SK-N-SH treated with all-trans-retinoic acid at 6 μM for 48 hours (cell line): ENCODE measurements at regions not wholly inside any gene's neighbourhood (a gene's known extent, or its start where the extent isn't known, plus 50 kb on each side); places are given as distances from the start of the nearest gene placed in this dataset.

Experiments used
- ATAC-seq: fragments of 200-7000 bp; cut with Tn5 transposase; 3 replicates; pipeline ENCODE4 v1.9.1; 2020; ENCODE audit warnings: mild to moderate bottlenecking, moderate library complexity
- ARNTL ChIP-seq: fragments of 450-650 bp; formaldehyde crosslinking; IDR thresholded peaks from 2 replicates; pipeline ENCODE4 v1.5.0; 2020; ENCODE audit warnings: low read depth, mild to moderate bottlenecking, moderate library complexity, borderline replicate concordance
- BACH2 ChIP-seq: fragments of 250-450 bp; sonication (Bioruptor Pico); IDR thresholded peaks from 2 replicates; pipeline ENCODE4 v1.9.0; 2021; ENCODE audit warnings: mild to moderate bottlenecking, borderline replicate concordance
- CSDC2 ChIP-seq: fragments of 250-450 bp; sonication (Bioruptor Pico); IDR thresholded peaks from 2 replicates; pipeline ENCODE4 v1.5.0; 2020; ENCODE audit warnings: mild to moderate bottlenecking, moderate library complexity
- CSRNP3 ChIP-seq: fragments of 250-450 bp; sonication (Bioruptor Pico); IDR thresholded peaks from 2 replicates; pipeline ENCODE4 v1.5.1; 2021; ENCODE audit warnings: mild to moderate bottlenecking, moderate library complexity
- ESRRG ChIP-seq: fragments of 250-450 bp; sonication (Bioruptor Pico); IDR thresholded peaks from 2 replicates; pipeline ENCODE4 v1.6.1; 2021; ENCODE audit warnings: mild to moderate bottlenecking
- GLIS3 ChIP-seq: fragments of 250-450 bp; sonication (Bioruptor Pico); IDR thresholded peaks from 2 replicates; pipeline ENCODE4 v1.5.0; 2020; ENCODE audit warnings: mild to moderate bottlenecking, moderate library complexity
- ISL1 ChIP-seq: fragments of 250-450 bp; sonication (Bioruptor Pico); IDR thresholded peaks from 2 replicates; pipeline ENCODE4 v2.1.2; 2022; ENCODE audit warnings: mild to moderate bottlenecking, moderate library complexity
- OSR1 ChIP-seq: fragments of 250-450 bp; sonication (Bioruptor Pico); IDR thresholded peaks from 2 replicates; pipeline ENCODE4 v1.8.0; 2022; ENCODE audit warnings: moderate library complexity, mild to moderate bottlenecking, inconsistent platforms
- PPARA ChIP-seq: fragments of 250-450 bp; sonication (Bioruptor Pico); IDR thresholded peaks from 2 replicates; pipeline ENCODE4 v1.5.0; 2020; ENCODE audit warnings: mild to moderate bottlenecking, borderline replicate concordance
- RARB ChIP-seq: fragments of 250-450 bp; sonication (Bioruptor Pico); IDR thresholded peaks from 2 replicates; pipeline ENCODE4 v1.8.0; 2021; ENCODE audit warnings: mild to moderate bottlenecking, moderate library complexity
- SNAI2 ChIP-seq: fragments of 250-450 bp; sonication (Bioruptor Pico); IDR thresholded peaks from 2 replicates; pipeline ENCODE4 v1.5.0; 2020; ENCODE audit warnings: mild to moderate bottlenecking, moderate library complexity
- TCF4 ChIP-seq: fragments of 250-450 bp; sonication (Bioruptor Pico); IDR thresholded peaks from 2 replicates; pipeline ENCODE4 v1.8.0; 2021; ENCODE audit warnings: mild to moderate bottlenecking, moderate library complexity, borderline replicate concordance
- TOX ChIP-seq: fragments of 250-450 bp; sonication (Bioruptor Pico); IDR thresholded peaks from 2 replicates; pipeline ENCODE4 v1.8.0; 2021; ENCODE audit warnings: mild to moderate bottlenecking, moderate library complexity, borderline replicate concordance
- ZC3H10 ChIP-seq: fragments of 250-450 bp; sonication (Bioruptor Pico); IDR thresholded peaks from 2 replicates; pipeline ENCODE4 v1.5.1; 2021; ENCODE audit warnings: mild to moderate bottlenecking, moderate library complexity
- ZFP3 ChIP-seq: fragments of 250-450 bp; sonication (Bioruptor Pico); IDR thresholded peaks from 2 replicates; pipeline ENCODE4 v1.5.0; 2020; ENCODE audit warnings: mild to moderate bottlenecking, moderate library complexity
- ZFP30 ChIP-seq: fragments of 450-650 bp; formaldehyde crosslinking; IDR thresholded peaks from 2 replicates; pipeline ENCODE4 v1.5.0; 2022; ENCODE audit warnings: mild to moderate bottlenecking, moderate library complexity
- ZNF565 ChIP-seq: fragments of 450-650 bp; formaldehyde crosslinking; conservative IDR thresholded peaks from 2 replicates; pipeline ENCODE4 v1.5.0; 2020; ENCODE audit warnings: low read depth, mild to moderate bottlenecking, moderate library complexity
- ZNF70 ChIP-seq: fragments of 450-650 bp; formaldehyde crosslinking; IDR thresholded peaks from 2 replicates; pipeline ENCODE4 v1.5.0; 2020; ENCODE audit warnings: mild to moderate bottlenecking, moderate library complexity
- ZNF8 ChIP-seq: fragments of 450-650 bp; formaldehyde crosslinking; IDR thresholded peaks from 2 replicates; pipeline ENCODE4 v1.5.0; 2020; ENCODE audit warnings: mild to moderate bottlenecking, moderate library complexity
- TF ChIP-seq, protein P1 (sequence below): fragments of 250-450 bp; sonication (Bioruptor Pico); IDR thresholded peaks from 2 replicates; pipeline ENCODE4 v1.8.0; 2021; ENCODE audit warnings: low read depth, mild to moderate bottlenecking, moderate library complexity, borderline replicate concordance
- TF ChIP-seq, protein P2 (sequence below): fragments of 250-450 bp; sonication (Bioruptor Pico); IDR thresholded peaks from 2 replicates; pipeline ENCODE4 v1.5.1; 2020; ENCODE audit warnings: low read depth, mild to moderate bottlenecking, moderate library complexity
- TF ChIP-seq, protein P3 (sequence below): fragments of 250-450 bp; sonication (Bioruptor Pico); IDR thresholded peaks from 2 replicates; pipeline ENCODE4 v1.8.0; 2020; ENCODE audit warnings: mild to moderate bottlenecking, moderate library complexity, borderline replicate concordance
- TF ChIP-seq, protein P4 (sequence below): fragments of 250-450 bp; sonication (Bioruptor Pico); IDR thresholded peaks from 2 replicates; pipeline ENCODE4 v1.5.0; 2020; ENCODE audit warnings: mild to moderate bottlenecking, moderate library complexity

DNA sequence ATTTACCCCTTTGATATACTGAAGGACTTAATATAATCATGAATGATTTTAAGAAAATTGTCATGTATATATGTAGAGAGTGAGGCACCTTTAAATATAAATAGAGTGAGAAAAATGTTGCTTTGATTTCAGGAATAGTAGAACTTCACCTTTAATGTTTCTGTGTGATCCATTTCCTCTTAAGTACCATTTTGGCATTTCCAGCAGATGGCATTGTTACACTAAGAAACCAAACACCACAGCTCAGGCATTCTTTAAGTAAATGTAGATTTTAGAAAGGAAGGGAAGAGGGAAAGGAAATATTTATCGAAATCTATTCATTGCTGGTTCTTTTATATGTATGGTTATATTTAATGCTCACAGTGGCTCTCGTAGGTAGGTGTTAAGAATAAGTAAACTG lies 556.7 kb upstream of the FBXO33 start:
- no peak for ATAC-seq

DNA sequence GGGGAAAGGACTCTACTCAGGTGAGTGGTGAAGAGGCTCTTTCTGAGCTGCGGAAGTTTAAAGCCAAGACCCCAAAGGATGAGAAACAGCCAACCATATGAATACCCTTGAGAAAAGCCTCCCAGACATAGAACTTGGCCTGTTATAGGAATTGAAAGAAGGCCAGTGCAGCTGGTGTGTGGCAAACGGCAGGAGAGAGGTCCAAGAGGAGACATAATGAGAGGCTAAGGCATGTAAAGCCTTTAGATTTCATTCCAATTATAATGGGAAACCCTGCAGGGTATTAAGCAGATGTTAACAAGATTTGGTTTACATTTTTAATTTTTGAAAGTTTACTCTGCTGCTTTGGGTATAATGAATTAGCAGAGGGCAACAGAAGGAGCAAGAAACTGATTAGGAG lies 552.1 kb upstream of the FBXO33 start:
- TF ChIP-seq, protein P1, sequence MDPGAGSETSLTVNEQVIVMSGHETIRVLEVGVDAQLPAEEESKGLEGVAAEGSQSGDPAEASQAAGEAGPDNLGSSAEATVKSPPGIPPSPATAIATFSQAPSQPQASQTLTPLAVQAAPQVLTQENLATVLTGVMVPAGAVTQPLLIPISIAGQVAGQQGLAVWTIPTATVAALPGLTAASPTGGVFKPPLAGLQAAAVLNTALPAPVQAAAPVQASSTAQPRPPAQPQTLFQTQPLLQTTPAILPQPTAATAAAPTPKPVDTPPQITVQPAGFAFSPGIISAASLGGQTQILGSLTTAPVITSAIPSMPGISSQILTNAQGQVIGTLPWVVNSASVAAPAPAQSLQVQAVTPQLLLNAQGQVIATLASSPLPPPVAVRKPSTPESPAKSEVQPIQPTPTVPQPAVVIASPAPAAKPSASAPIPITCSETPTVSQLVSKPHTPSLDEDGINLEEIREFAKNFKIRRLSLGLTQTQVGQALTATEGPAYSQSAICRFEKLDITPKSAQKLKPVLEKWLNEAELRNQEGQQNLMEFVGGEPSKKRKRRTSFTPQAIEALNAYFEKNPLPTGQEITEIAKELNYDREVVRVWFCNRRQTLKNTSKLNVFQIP (CRISPR knock-in tag), result no peak
- no peak for TF ChIP-seq TCF4 (CRISPR knock-in tag)
- no peak for ATAC-seq

More for the DNA sequence above, 556.7 kb upstream of the FBXO33 start:
- no peak for TF ChIP-seq PPARA (CRISPR knock-in tag)
- TF ChIP-seq BACH2 (CRISPR knock-in tag), result no peak
- no peak for TF ChIP-seq CSDC2 (CRISPR knock-in tag)
- no peak for TF ChIP-seq GLIS3 (CRISPR knock-in tag)
- TF ChIP-seq TOX (CRISPR knock-in tag), result no peak
- TF ChIP-seq, protein P2, sequence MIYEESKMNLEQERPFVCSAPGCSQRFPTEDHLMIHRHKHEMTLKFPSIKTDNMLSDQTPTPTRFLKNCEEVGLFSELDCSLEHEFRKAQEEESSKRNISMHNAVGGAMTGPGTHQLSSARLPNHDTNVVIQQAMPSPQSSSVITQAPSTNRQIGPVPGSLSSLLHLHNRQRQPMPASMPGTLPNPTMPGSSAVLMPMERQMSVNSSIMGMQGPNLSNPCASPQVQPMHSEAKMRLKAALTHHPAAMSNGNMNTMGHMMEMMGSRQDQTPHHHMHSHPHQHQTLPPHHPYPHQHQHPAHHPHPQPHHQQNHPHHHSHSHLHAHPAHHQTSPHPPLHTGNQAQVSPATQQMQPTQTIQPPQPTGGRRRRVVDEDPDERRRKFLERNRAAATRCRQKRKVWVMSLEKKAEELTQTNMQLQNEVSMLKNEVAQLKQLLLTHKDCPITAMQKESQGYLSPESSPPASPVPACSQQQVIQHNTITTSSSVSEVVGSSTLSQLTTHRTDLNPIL, result no peak
- TF ChIP-seq ZC3H10 (CRISPR knock-in tag), result no peak
- no peak for TF ChIP-seq ESRRG
- no peak for TF ChIP-seq TCF4 (CRISPR knock-in tag)
- no peak for TF ChIP-seq ZFP3
- TF ChIP-seq, protein P3, sequence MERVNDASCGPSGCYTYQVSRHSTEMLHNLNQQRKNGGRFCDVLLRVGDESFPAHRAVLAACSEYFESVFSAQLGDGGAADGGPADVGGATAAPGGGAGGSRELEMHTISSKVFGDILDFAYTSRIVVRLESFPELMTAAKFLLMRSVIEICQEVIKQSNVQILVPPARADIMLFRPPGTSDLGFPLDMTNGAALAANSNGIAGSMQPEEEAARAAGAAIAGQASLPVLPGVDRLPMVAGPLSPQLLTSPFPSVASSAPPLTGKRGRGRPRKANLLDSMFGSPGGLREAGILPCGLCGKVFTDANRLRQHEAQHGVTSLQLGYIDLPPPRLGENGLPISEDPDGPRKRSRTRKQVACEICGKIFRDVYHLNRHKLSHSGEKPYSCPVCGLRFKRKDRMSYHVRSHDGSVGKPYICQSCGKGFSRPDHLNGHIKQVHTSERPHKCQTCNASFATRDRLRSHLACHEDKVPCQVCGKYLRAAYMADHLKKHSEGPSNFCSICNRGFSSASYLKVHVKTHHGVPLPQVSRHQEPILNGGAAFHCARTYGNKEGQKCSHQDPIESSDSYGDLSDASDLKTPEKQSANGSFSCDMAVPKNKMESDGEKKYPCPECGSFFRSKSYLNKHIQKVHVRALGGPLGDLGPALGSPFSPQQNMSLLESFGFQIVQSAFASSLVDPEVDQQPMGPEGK, result no peak
- no peak for TF ChIP-seq ZFP30 (CRISPR knock-in tag)
- no peak for TF ChIP-seq ZNF8 (CRISPR knock-in tag)
- no peak for TF ChIP-seq ZNF70 (CRISPR knock-in tag)
- TF ChIP-seq OSR1 (CRISPR knock-in tag), result no peak
- TF ChIP-seq SNAI2 (CRISPR knock-in tag), result no peak
- TF ChIP-seq ARNTL (CRISPR knock-in tag), result no peak

- TF ChIP-seq, protein P2, result no peak
- TF ChIP-seq TOX (CRISPR knock-in tag), result no peak
- TF ChIP-seq CSRNP3 (CRISPR knock-in tag), result no peak
- TF ChIP-seq ARNTL (CRISPR knock-in tag), result no peak
- TF ChIP-seq, protein P4, sequence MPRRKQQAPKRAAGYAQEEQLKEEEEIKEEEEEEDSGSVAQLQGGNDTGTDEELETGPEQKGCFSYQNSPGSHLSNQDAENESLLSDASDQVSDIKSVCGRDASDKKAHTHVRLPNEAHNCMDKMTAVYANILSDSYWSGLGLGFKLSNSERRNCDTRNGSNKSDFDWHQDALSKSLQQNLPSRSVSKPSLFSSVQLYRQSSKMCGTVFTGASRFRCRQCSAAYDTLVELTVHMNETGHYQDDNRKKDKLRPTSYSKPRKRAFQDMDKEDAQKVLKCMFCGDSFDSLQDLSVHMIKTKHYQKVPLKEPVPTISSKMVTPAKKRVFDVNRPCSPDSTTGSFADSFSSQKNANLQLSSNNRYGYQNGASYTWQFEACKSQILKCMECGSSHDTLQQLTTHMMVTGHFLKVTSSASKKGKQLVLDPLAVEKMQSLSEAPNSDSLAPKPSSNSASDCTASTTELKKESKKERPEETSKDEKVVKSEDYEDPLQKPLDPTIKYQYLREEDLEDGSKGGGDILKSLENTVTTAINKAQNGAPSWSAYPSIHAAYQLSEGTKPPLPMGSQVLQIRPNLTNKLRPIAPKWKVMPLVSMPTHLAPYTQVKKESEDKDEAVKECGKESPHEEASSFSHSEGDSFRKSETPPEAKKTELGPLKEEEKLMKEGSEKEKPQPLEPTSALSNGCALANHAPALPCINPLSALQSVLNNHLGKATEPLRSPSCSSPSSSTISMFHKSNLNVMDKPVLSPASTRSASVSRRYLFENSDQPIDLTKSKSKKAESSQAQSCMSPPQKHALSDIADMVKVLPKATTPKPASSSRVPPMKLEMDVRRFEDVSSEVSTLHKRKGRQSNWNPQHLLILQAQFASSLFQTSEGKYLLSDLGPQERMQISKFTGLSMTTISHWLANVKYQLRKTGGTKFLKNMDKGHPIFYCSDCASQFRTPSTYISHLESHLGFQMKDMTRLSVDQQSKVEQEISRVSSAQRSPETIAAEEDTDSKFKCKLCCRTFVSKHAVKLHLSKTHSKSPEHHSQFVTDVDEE, result no peak
- no peak for TF ChIP-seq ZFP3
- TF ChIP-seq ZNF565 (CRISPR knock-in tag), result no peak
- TF ChIP-seq BACH2 (CRISPR knock-in tag), result no peak
- TF ChIP-seq, protein P1 (CRISPR knock-in tag), result no peak
- TF ChIP-seq CSDC2 (CRISPR knock-in tag), result no peak
- TF ChIP-seq ESRRG, result no peak
- no peak for TF ChIP-seq ZNF8 (CRISPR knock-in tag)
- TF ChIP-seq SNAI2 (CRISPR knock-in tag), result no peak
- TF ChIP-seq GLIS3 (CRISPR knock-in tag), result no peak
- TF ChIP-seq ZC3H10 (CRISPR knock-in tag), result no peak
- no peak for TF ChIP-seq RARB (CRISPR knock-in tag)
- TF ChIP-seq, protein P3, result no peak
- no peak for TF ChIP-seq TCF4 (CRISPR knock-in tag)
- no peak for TF ChIP-seq ISL1 (CRISPR knock-in tag)
- TF ChIP-seq OSR1 (CRISPR knock-in tag), result no peak
- TF ChIP-seq, all 23 proteins: peak for 0
- no peak for ATAC-seq
Measured at GRCh38 chr14:39977198-39977597, 545.0 kb upstream of the FBXO33 start.
